HG03571 (cell line): ENCODE measurements at regions not wholly inside any gene's neighbourhood (a gene's known extent, or its start where the extent isn't known, plus 50 kb on each side); places are given as distances from the start of the nearest gene placed in this dataset.
"Not testable (repeated sequence)": the region's sequence is repeated elsewhere in the genome, so short reads cannot be mapped to it uniquely, and the experiment has no call there.

Experiments used
- ATAC-seq: cut with Tn5 transposase; IDR thresholded peaks from one replicate; pipeline ENCODE4 v1.9.1; 2021; ENCODE audit not compliant: unreplicated experiment

DNA sequence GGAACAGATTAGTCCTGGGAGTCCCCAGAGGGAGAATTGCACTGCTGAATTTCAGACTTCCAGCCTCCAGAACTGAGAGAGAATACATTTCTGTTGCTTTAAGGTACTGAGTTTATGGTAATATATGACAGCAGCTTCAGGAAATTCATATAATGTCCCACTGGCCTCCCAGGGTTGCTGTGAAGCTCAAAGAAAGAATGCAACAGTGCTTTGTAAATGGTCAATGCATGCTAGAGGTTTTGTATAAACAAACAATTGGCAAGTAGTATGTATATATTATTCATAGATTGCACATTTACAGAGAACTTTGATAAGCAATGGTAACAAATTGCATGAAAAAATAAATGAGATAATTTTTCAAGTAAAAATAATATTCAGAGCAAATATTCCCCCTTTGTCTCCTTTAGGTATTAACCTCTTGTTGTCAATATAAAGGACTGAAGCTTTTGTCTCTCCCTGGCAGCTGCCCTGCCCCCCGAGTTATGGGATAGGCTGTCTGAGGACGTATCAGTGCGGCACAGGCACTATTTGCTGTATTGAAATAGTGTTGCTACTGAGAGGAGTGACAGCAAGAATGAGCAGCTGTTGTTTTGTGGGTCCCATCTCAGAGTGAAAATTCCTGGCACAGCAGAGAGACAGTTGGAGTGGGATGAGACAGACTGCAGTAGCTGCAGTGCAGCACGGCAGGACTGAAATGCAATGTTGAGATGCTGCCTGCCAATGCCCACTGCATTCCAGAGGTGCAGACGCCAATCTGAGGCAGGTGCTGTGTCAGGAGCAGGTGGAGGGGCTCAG, 194.2 kb upstream of the GLRA1 start:
- no peak for ATAC-seq

DNA sequence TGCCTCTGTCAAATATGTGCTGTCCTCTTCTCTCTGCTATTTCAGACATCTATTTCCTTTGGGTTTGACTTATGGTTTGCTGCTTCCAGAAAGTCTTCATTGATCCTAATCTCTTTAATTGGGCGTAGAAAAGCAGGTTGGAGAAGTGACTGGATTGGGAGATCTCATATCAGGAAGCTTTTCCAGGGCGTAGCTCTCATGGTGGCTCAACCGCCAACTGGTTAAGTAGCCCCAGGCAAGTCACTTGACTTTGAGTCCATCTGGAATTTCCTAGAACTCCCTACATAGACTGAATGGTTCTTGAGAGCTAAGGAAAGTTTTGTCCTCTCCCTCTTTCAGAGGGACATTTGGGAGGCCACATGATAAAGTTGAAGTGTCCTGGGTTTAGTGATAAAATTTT, 192.3 kb upstream of the GLRA1 start:
- no peak for ATAC-seq

DNA sequence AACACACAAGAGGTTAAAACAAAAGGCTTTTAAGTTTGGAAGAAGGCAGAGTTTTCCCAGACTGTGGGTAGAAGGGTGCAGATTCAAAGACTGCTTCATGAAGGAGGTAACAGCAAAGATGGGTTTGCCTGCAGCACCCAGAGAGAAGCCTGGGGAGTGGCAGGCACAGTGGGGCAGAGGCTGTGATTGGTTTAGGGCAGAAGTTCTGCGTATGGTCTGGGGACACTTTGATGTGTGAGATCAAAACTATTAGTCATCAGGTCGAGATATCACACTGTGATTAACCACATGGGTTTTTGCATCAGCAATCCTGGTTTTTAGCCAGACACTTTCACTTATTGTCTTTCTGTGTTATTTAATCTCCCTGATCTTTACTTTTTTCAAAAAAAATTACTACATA, 188.8 kb upstream of the GLRA1 start:
- no peak for ATAC-seq

DNA sequence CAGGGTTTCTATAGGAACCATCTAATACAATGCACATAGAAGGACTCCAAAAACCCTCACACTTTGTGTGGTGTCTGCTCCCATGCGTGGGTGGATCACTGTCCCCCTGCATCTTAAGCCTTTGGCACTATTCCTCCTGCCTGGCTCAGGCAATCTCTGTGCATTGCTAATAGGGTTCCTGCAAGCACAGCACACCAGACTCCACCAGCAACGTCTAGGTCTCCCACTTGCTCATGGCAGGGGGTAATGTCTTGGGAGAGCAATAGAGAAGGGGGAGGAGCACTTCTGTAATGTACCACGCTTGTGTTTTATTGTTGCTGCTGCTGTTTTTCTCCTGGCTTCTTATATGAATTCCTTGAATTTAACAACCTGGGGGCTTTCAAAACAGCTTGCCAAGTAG, 182.6 kb upstream of the GLRA1 start:
- ATAC-seq = no peak

DNA sequence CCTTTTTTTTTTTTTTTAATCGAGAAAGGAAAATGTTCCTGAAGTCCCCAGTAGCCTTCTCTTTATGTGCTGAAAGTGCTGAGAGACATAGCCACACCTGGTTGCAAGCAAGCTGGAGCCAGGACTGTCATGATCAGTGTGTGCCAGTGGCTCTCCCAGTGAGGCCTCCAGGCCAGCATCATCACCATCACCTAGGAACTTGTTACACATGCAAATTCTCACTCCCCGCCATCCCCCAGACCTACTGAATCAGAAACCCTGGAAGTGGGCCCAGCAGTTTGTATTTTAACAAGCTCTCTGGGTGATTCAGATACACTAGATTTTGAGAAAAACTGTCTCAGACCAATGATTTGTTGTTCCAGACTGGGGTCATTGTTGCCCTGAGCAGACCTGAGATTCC, 181.9 kb upstream of the GLRA1 start:
- ATAC-seq = no peak

DNA sequence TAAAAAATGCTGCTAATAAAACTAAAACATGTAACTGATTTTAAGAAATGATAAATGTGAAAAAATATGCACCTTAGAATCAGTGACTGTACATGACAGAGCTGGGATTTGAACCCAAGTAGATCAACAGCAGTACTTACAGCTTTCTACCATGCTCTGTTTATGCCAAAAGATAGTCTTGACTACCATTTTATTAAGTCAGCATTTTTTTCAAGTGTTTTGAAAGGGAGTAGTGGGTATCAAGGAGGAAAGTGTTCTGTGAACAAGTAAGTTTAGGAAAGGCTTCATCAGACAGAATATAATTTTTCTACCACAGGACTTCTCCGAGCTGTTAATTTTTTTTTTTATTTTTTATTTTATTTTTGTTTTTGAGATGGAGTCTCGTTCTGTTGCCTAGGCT, 180.4 kb upstream of the GLRA1 start:
- ATAC-seq = no peak

DNA sequence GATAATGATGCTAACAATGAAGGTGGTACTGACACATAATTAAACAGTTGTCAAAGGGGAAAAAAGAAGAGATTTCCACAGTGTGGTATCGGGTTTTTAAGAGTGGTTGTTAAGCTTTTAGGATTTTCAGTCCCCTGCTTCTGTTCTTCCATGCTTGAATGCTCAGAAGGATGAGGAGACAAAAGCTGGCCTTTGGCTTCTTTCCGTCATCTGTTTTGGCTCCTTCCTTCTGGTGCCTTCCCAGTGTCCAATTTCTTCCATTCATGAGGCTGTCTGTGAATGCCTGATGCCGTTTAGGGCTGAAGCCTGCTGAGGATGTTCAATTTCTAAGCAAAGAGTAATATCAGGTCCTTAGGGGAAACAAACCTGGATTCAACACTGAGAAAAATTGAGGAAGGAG, 179.6 kb upstream of the GLRA1 start:
- ATAC-seq = no peak

DNA sequence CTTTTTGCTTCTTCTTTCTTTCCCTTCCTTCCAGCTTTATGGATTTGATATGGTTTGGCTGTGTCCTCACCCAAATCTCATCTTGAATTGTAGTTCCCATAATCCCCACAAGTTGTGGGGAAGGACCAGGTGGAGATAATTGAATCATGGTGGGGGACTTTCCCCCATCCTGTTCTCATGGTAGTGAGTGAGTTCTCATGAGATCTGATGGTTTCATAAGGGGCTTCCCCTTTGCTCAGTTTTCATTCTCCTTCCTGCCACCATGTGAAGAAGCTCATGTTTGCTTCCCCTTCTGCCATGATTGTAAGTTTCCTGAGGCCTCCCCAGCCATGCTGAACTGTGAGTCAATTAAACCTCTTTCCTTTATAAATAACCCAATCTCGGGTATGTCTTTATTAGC, 178.3 kb upstream of the GLRA1 start:
- not testable (repeated sequence) for ATAC-seq

DNA sequence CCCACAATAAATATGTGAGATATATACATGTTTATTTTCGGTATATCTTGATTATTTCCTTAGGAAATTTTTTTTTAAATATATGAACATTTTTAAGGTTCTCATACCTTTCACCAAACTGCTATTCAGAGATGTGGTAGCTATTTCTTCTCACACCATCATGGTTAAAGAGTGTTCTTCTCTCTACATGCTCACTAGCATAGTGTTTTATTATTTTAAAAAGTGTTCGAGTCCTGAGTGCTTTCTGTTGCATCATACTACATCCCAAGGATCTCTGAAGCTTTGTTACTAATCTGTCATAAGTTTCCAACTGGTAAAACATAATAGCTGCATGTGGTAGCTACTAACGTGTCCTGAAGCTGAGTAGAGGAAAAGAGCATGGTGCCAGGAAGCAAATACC, 177.4 kb upstream of the GLRA1 start:
- no peak for ATAC-seq

DNA sequence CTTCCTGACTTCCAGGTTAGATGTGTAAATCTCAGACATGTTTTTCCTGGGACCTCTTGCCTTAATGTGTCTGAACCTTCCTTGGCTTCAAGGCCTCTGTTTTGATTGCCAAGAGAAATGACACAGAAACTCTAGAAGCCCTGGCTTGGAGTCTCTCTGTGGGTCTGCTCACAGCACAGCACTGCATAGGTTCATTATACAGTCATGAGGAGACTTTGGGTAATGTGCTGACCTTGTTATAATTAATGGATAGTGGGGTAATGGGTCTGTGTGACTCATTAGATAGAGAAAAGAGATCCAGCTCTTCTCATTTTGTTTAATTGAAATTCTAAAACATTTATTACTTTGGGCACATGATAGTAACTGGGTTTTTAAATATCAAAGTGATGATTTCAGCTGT, 175.8 kb upstream of the GLRA1 start:
- no peak for ATAC-seq

DNA sequence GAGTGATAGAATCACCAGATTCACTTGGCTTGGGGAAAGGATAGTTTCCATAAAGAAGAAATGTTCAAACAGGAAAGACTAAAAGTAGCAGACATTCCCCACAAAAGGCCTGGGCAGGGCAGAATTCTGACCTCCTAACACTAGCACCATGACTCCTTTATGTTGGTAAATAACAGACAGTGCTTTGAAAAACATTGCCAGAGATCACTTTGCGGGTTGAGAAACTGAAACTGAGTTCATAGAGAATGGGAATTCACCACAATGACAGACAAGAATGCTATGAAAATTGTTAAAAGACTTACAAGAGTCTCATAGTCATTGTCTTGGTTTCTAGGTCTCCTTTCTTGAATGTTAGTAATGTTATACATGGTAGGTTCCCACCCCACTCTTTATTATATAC, 172.5 kb upstream of the GLRA1 start:
- no peak for ATAC-seq

DNA sequence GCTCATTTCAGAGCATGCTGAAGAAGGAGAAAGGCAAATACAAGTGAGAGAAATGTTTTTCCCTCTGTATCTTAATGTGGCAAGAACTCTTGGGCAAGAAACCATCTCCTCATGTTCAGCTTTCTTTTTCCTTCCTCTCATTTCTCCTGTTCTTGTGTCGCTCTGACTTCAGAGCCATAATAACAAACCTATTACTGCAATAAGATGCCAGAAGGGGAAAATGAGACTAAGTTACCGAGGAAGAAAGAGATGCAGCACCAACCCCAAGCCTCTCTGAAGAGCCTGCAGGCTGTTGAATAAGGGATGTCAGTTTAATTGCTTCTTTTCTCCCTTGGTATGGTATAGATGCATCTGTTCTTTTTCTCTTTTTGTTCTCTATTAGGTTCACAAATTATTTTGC, 170.1 kb upstream of the GLRA1 start:
- no peak for ATAC-seq

DNA sequence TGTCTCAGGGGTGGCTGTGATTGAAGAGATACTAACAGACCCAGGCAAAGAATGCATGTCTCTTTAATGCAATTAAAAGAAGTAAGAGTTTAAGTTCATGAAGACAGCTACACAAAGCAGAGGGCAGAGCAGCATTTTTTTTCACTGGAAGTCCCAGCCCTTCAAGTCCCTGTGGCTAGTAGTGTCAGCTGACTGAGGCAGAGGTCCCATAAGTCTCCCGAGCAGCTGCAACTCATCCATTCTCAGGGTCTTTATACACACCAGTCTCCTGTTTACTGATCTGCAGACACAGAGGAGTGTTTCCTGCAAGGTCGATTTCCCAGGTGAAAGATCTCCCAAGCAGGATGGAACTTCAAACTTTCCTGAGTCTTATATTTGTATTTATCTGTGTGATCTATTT, 169.4 kb upstream of the GLRA1 start:
- no peak for ATAC-seq

DNA sequence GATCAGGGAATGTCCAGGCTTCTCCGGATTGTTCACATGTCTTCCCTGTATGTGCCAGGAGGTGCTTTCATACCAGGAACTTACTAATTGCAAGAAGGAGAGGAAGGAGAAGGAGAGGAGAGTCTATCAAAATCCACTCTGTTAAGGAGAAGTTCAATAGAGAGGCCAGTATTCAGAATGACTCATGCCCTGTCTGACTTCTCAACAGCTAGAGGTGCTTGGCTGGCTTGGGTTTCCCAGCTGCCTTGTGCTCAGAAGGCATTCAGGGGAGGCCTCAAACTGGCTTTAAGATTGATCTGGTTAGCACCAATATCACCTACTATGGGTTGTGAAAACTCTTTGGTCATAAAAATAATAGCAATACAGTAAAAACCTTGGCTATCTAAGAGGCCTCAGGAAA, 167.9 kb upstream of the GLRA1 start:
- no peak for ATAC-seq

DNA sequence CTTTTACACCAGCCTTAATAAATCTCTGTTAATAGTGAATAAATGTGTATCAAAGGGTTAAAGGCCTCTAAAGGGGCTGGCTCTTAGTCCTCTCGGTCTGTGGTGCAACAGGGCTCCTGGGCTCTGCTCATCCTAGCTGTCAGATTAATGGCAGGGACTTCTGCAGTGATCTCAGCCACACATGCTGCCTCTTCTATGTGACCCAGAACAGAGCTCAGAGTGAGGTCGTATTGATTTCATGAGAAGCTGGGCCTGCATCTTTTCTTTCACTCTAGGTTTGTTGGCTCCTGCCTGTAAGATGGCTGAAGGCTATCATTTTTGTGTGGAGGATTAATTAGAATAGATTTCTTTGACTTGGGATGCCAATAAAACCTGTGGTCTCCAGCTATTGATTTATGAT, 165.0 kb upstream of the GLRA1 start:
- ATAC-seq = no peak

DNA sequence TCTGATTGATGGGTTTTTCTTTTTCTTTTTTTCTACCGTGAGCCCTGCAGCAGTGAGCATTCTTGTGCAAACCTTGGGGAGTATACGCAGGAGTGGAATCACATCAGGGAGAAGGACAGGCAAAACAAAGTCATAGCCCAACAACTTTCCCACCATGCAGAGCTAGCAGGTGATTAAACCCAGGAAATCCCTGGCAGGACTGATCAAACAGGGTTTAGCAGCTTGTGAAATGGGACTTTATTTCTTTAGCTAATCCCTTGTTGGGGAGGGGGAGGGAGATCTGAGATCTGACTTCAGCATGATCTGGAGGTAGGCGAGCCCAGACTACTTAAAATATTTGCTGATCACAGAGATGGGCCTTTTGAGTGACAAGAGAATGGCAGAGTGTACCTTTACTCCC, 162.0 kb upstream of the GLRA1 start:
- no peak for ATAC-seq

DNA sequence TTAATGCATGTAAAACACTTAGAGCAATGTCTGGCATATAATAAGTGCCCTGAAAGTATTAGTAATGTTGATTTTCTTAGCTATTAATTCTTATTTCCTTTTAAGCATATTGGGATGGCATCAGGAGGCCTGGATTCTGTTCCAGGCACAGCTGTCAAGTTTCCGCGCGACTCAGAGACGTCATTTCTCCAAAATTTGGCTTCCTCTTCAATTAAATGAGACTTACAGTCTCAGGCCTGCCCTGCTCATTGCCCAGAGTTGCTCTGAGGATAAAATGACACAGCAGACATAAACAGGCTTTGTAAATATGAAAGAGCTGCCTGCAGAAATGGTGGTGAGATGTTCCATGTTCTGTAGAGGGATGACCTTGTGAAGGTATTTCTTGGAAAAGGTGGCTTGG, 159.8 kb upstream of the GLRA1 start:
- ATAC-seq = no peak

DNA sequence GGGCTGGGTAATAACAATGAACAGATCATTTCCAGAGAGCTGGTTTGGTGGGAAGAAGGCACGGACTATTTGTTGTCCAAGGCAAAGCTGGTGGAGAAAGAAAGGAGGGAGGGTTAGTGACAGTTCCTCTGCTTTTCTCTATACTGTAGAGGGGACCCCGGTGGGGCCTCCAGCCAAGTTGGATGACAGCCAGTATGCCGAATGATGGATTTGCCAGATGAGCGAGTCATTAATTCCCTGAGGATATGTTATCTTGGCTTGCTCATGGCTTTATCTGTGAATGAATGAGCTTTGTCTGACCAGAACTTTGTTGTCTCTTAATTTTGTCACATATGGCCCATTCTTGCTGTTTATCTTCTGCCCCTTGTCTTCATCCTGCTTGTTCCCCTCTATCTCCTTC, 158.6 kb upstream of the GLRA1 start:
- ATAC-seq = no peak

DNA sequence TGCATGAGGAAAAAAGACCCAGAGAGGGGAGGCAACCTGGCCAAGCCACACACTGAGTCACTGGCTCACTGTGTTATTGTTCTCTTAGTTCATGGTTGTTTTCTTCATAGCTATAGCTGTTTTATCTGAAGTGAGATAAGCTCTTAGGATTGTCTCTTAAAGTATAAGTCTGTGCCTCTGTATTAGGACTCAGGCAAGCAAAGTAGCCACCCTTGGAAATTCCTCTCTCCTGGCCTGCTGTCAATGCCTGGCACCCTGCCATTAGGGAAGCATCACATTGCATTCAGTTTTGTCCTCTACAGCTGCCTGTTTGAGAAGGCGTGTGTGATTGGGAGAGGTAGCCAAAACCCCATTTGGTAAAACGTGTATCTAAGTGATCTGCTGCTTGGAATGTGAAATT, 147.4 kb upstream of the GLRA1 start:
- no peak for ATAC-seq

DNA sequence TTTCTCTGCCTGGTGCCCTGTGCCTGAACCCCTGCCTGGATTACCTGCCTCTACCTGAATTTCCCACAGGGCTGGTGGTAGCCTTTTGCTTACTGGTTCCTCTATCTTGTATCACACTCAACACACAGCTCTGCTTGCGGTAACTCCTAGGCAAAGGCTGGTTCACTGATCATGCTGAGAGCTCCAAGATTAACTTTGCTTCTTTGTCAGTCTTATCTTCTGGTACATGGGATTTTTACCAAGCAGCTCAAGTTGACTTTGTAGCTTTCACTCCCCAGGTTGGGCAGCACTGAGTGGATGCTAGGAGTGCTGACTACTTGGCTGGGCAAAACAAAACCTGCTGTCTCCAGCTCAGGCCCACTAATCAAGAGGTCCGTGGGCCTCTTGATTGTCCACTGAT, 145.9 kb upstream of the GLRA1 start:
- ATAC-seq = no peak

DNA sequence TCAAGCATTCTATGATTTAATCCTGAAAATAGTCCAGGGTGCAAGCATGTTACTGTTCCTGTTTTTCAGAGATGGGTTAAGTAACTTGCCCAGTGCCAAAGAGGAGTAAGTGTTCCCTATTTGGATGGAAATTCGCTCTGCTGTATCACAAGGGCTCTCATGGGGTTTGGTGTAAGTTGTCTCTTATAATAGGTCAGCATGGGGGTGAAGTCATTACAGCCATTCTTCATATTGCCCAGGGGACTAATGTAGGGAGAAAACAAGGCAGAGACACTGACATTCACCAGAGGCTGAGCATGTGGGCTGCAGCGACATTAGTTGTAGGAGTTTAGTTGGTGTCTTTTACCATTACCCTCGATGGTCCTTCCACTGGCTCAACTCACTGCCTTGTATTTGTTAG, 142.1 kb upstream of the GLRA1 start:
- ATAC-seq = no peak

DNA sequence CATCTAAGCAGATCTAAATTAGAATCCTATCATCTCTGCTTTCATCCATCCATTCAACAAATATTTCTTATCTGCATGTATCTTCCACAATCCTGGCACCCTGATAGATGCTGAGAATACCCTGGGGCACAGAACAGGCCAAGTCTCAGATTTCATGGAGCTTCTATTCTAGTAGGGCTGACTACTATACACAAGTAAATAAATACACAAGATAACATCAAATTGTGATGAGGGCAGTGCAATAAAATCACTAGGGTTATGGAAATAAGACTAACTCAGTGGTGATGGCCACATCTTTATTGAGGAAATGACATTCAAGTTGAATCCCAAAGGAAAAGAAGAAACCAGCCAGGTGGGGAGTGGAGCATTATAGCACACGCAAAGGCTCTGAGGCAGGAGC, 138.4 kb upstream of the GLRA1 start:
- no peak for ATAC-seq

DNA sequence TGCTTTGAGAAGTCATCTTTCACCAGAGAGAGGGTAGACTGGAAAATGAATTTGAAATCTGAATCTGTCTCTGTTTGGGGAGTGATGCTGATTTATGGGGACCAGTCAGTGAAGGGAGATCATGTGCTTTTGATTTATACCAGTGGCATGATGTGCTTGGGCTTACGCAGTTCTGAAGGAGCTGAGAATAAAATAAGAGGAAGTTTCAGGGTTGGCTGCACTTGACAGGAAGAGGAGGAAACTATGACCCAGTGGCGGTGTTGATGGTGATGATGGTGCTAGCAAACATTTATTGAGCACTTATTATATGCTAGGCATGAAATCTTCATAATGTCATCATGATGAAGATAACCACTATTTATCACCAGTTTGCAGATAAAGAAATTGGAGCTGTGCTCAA, 136.4 kb upstream of the GLRA1 start:
- ATAC-seq = no peak

DNA sequence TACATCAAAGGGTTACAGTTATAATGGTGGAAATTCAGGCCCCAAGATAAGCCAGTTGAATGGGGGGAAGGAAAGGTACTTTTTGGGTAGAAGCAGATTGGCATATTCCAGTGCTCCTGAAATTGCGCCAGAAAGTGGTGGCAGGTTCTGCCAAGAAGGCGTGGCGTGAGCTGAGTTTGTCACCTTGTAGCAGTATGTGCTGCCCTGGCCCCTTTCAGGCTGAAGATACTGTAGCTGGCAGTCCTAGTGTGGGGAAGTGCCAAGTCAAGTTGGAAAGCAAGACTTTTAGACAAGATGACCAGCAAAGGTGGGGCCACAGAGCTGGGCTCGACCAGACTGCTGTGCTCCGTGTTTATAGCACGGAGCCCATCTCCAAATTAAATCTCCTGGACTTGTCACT, 133.6 kb upstream of the GLRA1 start:
- no peak for ATAC-seq
